Upper lobe of left lung (tissue), 6 donors: ENCODE measurements at regions not wholly inside any gene's neighbourhood (a gene's known extent, or its start where the extent isn't known, plus 50 kb on each side); places are given as distances from the start of the nearest gene placed in this dataset.

ENCODE experiments used
- ATAC-seq, 2 donors: fragments of 200-7000 bp; cut with Tn5 transposase; one replicate each; pipeline ENCODE4 v1.9.1; 2022; ENCODE audit warnings: mild to moderate bottlenecking in 2 of 2, moderate library complexity in 2 of 2; ENCODE audit not compliant: low FRiP score in 2 of 2
- DNase-seq, 2 donors: peaks; one replicate each; pipeline ENCODE4 v3.0.0-alpha.2; 2019 to 2020
- H3K27ac ChIP-seq, 4 donors: fragments of 200-600 bp; sonication (generic); one replicate each; pipeline ENCODE4 v1.5.1; 2016 to 2019
- H3K27me3 ChIP-seq, 4 donors: fragments of 200-600 bp; sonication (generic); one replicate each; pipeline ENCODE4 v1.5.1; 2017 to 2019
- H3K36me3 ChIP-seq, 4 donors: fragments of 200-600 bp; sonication (generic); one replicate each; pipeline ENCODE4 v1.5.1; 2016 to 2019
- H3K4me1 ChIP-seq, 4 donors: fragments of 200-600 bp; sonication (generic); one replicate each; pipeline ENCODE4 v1.5.1; 2018 to 2019
- H3K4me3 ChIP-seq, 4 donors: fragments of 200-600 bp; sonication (generic); one replicate each; pipeline ENCODE4 v1.5.1; 2017 to 2019; ENCODE audit warnings: mild to moderate bottlenecking in 2 of 4, moderate library complexity in 1 of 4
- H3K9me3 ChIP-seq, 4 donors: fragments of 200-600 bp; sonication (generic); one replicate each; pipeline ENCODE4 v1.5.1; 2018 to 2019
- EP300 ChIP-seq, 4 donors: sonication (generic); formaldehyde crosslinking; IDR thresholded peaks; one replicate each; pipeline ENCODE4 v1.5.1; 2017; ENCODE audit warnings: antibody characterized with exemption in 4 of 4, control low read depth in 2 of 4
- POLR2A ChIP-seq, 4 donors: fragments of 450-650 bp; IDR thresholded peaks; one replicate each; pipeline ENCODE4 v1.5.1; 2016 to 2017; ENCODE audit warnings: antibody characterized with exemption in 4 of 4, mild to moderate bottlenecking in 2 of 4
- POLR2AphosphoS5 ChIP-seq, 2 donors: sonication (generic); formaldehyde crosslinking; IDR thresholded peaks; one replicate each; pipeline ENCODE4 v1.5.1; 2017; ENCODE audit warnings: antibody characterized with exemption in 2 of 2
- WGBS, 2 donors: methylation state at CpG; one replicate each; pipeline ENCODE4 v1.1.5; 2017 to 2018; 5-methylcytosine and 5-hydroxymethylcytosine counted together
- TF ChIP-seq, protein P1 (sequence below), 6 experiments: fragments of 450-650 bp in 4 of 6; fragments of 200-600 bp in 2 of 6; sonication (generic) in 2 of 6; IDR thresholded peaks; one replicate each; pipeline ENCODE4 v1.5.1; 2016 to 2019; ENCODE audit warnings: antibody characterized with exemption in 6 of 6
- donor health status: DM: no; HTN: no; CAD: no; lungs with moderate emphysema.
- donor health status: DM: no; HTN: yes; CAD: no; lungs with severe emphysema.

- Histone ChIP-seq H3K4me1 (peaks cover 0 to 10% (median 7%) of the 10 kb centered on the region in 4 donors), H3K4me3 (peak overlapping the region in 3 of 4 donors; percentile 31 to 44 (median 39)), H3K27me3 (peaks cover 0 to 16% (median 7%) of the 10 kb centered on the region in 4 donors), H3K27ac (no peak overlapping the region), H3K36me3 (no peaks in the 10 kb centered on the region), H3K9me3 (no peaks in the 10 kb centered on the region)
- WGBS, 2 donors = 5 to 15% methylated on average over 11 to 16 of the region's 87 CpGs
- ATAC-seq = peak in 1 of 2 donors; percentile 71
- DNase-seq = peak in 1 of 2 donors; percentile 89
- TF ChIP-seq POLR2AphosphoS5 (IDR thresholded peaks at IDR 0.05) (no peak), EP300 (IDR thresholded peaks at IDR 0.05) (no peak), POLR2A (IDR thresholded peaks at IDR 0.05) (no peak)
Observed at GRCh38 chr12:3365463-3366411, 125.3 kb upstream of the PRMT8 start.

DNA sequence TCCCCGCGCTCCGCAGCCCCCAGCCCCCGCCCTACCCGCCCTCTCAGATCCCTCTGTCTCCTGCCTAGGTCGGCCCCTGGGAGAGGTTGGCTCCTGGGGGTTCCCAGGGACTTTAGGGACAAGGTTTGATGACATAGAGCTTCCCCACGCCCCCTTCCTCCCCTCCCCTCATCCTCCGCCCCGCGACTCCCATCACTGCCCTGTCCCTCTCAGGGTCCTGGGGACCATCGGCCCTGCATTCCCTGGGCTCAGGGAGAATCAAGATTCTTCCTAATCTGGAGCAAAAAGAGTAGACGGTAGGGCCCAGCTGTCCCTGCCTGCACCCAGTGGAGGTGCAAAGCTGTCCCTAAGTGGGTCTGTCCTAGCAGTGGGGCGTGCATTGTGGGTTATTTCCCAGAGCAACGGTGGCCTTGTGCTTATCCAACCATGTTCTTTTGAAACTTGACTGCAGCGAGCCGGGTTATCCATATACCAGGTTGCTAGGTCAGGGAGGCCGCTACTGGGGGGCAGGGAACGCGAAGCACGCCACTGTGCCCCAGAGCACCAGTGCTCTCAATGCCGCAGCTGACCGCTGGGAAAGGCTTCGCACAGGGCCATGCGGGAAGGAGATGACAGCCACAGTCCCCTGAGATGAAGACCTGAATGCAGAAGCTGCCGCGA is 124.4 kb upstream of the PRMT8 start:
- Histone ChIP-seq H3K9me3 (no peaks in the 10 kb centered on the region), H3K4me1 (peaks cover 0 to 10% (median 7%) of the 10 kb centered on the region in 4 donors), H3K27me3 (peaks cover 0 to 16% (median 7%) of the 10 kb centered on the region in 4 donors), H3K27ac (no peak overlapping the region), H3K4me3 (peak overlapping the region in 3 of 4 donors; percentile 31 to 44 (median 39)), H3K36me3 (no peaks in the 10 kb centered on the region)
- no peak for ATAC-seq
- TF ChIP-seq POLR2A (IDR thresholded peaks at IDR 0.05) (no peak), EP300 (IDR thresholded peaks at IDR 0.05) (no peak), POLR2AphosphoS5 (IDR thresholded peaks at IDR 0.05) (no peak)
- TF ChIP-seq, protein P1, sequence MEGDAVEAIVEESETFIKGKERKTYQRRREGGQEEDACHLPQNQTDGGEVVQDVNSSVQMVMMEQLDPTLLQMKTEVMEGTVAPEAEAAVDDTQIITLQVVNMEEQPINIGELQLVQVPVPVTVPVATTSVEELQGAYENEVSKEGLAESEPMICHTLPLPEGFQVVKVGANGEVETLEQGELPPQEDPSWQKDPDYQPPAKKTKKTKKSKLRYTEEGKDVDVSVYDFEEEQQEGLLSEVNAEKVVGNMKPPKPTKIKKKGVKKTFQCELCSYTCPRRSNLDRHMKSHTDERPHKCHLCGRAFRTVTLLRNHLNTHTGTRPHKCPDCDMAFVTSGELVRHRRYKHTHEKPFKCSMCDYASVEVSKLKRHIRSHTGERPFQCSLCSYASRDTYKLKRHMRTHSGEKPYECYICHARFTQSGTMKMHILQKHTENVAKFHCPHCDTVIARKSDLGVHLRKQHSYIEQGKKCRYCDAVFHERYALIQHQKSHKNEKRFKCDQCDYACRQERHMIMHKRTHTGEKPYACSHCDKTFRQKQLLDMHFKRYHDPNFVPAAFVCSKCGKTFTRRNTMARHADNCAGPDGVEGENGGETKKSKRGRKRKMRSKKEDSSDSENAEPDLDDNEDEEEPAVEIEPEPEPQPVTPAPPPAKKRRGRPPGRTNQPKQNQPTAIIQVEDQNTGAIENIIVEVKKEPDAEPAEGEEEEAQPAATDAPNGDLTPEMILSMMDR (IDR thresholded peaks at IDR 0.05) = no peak
- peak in 1 of 2 donors; percentile 62 for DNase-seq
- WGBS, 2 donors = 52 to 81% methylated on average over 10 to 24 of the region's 26 CpGs

GRCh38 chr12:3367750-3368444 is 123.1 kb upstream of the PRMT8 start:
- no peak for ATAC-seq
- Histone ChIP-seq H3K9me3 (no peaks in the 10 kb centered on the region), H3K36me3 (no peaks in the 10 kb centered on the region), H3K4me3 (no peak overlapping the region), H3K27ac (no peak overlapping the region), H3K4me1 (peaks cover 0 to 10% (median 7%) of the 10 kb centered on the region in 4 donors), H3K27me3 (peaks cover 0 to 16% (median 7%) of the 10 kb centered on the region in 4 donors)
- TF ChIP-seq, protein P1 (IDR thresholded peaks at IDR 0.05) = no peak
- TF ChIP-seq EP300 (IDR thresholded peaks at IDR 0.05) (no peak), POLR2A (IDR thresholded peaks at IDR 0.05) (no peak), POLR2AphosphoS5 (IDR thresholded peaks at IDR 0.05) (no peak)
- 77 to 91% methylated on average over 9 to 16 of the region's 16 CpGs for WGBS, 2 donors
- no peak for DNase-seq

DNA sequence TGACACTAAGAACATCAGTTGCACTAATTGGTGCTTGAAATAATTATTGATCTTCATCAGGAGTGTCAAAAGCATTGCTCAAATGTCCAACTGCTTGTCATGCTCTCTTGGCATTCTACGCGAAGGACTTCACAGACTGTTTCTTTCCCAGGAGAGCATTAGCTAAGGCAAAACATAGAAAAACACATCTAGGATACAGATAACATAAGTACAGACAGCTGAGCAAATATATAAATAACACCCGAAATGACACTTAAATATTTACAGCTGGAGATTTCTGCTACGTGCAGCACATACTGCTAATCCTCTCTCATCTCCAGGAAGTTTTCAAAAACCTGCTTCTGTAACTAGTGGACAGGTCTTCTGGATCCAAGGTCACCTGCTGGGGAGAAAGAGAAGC is 120.0 kb upstream of the PRMT8 start:
- TF ChIP-seq POLR2A (IDR thresholded peaks at IDR 0.05) (no peak), POLR2AphosphoS5 (IDR thresholded peaks at IDR 0.05) (no peak), EP300 (IDR thresholded peaks at IDR 0.05) (no peak)
- TF ChIP-seq, protein P1 (IDR thresholded peaks at IDR 0.05) = no peak
- ATAC-seq (no peak), DNase-seq (no peak)
- no peak overlapping the region for H3K27ac ChIP-seq
- peaks cover 0 to 3% (median 2%) of the 10 kb centered on the region in 4 donors for H3K4me1 ChIP-seq
- H3K27me3 ChIP-seq = peaks cover 0 to 9% (median 2%) of the 10 kb centered on the region in 4 donors
- H3K9me3 ChIP-seq = no peaks in the 10 kb centered on the region
- H3K4me3 ChIP-seq = no peak overlapping the region
- WGBS, 2 donors = 46 to 53% methylated on average over 4 of the region's 4 CpGs
- no peaks in the 10 kb centered on the region for H3K36me3 ChIP-seq
